LHCN-M2 (cell line): ENCODE measurements at regions not wholly inside any gene's neighbourhood (a gene's known extent, or its start where the extent isn't known, plus 50 kb on each side); places are given as distances from the start of the nearest gene placed in this dataset.

Source experiments
- DNase-seq: peaks from one replicate; pipeline ENCODE4 v3.0.0-alpha.2; 2012; ENCODE audit warnings: low read depth

GRCh38 chr18:27276886-27277285 is 91.8 kb upstream of the CHST9 start:
- no peak for DNase-seq

DNA sequence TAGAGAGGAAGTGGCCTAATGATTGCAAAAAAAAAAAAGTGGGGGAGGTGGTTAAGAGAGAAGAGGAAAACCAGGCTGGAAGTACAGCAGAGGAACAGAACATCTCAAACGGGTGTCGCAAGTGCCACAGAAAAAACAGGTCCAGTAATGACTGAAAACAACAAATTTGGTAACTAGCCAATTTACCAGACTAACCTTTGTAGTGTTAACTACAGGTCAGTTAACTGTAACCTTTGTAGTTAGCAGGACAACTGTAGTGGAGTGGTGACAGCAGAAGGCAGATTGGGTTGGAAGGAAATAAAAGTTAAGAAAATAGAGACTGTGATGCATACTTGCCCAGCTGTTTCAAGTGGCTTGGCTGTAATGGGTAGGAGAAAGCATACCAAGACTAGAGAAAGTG is 91.4 kb upstream of the CHST9 start:
- DNase-seq, result no peak

DNA sequence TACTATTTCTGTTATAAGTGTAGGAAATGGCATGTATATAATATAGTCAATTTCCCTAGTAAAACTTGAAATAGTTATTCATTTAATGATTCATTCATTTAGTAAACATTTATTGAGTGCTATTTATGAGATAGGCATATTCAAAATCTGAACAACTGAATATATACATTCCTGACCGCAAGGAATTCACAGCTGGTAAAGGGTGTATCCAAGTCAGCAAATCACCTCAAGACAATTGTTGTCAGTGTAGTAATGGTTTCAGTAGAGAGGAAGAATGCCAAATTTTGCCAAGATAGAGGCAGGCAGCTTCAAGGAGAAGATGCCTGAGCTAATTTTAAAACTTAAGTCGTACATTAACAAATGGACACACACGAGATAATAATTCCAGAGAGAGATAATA is 89.8 kb upstream of the CHST9 start:
- no peak for DNase-seq

DNA sequence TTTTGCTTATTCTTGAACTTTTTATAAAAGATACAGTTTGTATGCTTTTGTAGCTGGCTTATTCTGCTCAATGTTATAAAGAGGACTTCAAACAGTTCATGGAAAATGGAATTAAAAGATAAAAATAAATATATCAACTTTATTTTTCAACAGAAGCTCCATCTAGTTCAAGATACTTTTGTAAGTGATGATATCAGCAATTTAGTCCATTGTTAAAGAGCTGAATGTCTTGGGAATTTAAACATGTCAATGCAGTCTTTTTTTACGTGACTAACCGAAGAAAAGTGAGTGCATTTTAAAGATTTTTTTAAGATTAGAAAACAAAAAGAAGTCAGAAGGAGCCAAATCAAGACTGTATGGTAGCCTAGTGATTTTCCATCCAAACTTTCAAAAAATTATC is 85.4 kb upstream of the CHST9 start:
- DNase-seq, result no peak

DNA sequence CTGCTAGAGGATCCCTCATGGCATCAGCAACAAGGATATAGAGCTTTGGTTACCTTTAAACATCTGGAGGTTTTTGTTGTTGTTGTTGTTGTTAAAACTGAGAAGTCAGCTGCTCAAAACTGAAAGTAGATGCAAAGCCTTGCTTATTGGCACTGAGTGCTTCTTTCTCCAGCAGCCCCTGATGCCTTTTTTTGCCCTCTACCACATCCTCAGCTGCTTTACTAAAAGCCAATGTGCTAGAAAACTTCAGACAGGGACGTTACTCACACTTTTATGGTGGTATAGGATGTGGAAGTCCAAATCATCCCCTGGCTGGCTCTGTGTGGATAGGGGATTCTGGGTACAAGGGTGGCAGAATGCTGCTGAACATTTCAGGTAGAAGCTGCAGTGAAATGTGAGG is 78.3 kb upstream of the CHST9 start:
- no peak for DNase-seq

GRCh38 chr18:27261769-27262549 is 76.9 kb upstream of the CHST9 start:
- no peak for DNase-seq

DNA sequence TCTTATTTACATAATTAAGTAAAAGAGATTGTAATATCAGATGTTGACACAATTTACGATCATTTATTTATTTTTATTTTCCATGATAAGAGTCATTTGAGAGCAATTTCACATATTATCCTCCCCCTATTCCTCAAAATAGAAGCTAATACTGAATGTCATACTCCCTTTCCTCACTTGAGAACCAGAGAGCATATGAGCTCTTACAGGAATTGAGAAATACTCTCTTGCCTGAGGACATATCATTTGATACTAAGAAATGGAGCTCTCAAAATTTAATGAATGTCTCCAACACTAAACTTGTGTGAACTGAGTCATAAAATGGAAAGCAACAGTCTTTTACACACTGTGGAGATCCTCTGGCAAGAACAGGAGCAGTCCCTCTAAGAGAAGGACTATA is 68.5 kb upstream of the CHST9 start:
- DNase-seq, result no peak

DNA sequence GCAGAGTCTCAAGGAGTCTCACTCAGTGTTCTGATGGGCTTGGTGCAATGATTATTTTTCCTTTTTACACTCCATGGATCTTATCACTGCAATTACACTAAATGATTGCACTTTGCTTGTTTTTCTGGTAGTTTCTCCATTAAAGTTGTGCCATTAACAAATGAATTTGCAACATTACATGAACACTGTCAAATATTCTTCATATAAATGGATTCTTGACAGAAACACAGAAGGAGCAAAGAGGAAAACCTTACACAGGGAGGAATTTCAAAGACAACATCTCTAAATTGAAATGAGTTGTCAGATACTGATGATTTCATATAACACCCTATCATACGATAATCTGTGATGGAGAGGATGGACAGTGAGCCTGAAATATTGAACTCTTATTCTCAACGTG is 65.4 kb upstream of the CHST9 start:
- DNase-seq, result no peak

DNA sequence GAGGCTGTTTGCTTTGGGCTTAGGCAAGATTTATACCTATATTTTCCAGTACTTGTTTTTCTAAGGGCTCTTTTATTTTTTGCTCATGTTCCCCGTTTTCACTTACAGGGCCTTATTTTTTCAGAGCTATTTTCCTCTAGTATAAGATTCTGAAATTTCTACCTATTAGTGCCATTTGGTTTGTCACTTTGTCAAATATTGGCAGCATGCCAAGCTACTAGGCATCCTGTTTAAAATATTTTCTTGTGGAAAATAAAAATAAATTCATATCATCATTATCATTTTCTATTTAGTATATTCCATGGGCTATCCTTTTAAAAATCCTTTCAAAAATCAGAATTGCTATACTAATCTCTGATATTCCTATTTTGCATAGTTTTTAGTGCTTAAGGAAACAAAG is 64.8 kb upstream of the CHST9 start:
- DNase-seq, result no peak

GRCh38 chr18:27244259-27244658 is 59.2 kb upstream of the CHST9 start:
- DNase-seq, result no peak

DNA sequence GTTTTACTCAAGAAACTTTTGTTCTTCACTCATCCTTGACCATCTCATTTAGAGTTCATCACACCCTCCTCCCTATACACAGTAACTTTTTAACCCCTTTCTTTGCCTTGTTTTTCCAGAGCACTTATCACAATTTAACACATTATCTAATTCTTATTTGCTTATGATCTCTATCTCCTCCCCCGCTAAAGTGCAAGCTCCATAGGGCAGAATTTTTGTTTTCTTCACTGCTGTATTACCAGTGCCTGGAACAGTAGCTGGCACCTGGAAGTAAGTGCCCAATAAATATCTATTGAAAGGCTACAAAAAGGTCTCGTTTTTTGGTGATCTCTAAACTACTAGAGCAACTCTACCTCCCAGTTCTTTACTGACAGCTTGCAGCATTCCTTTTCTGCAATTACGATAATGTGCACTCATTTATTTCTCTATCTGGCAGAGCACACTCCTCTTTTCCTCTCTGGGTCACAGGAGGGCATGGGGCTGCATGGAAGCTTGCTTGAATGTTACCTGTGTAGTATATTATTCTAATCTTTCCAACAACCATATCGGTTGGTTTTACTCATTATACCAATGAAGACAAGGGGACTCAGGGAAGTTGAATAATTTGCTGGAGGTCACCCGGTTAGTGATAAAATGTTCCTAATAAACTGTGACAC is 57.4 kb upstream of the CHST9 start:
- no peak for DNase-seq

DNA sequence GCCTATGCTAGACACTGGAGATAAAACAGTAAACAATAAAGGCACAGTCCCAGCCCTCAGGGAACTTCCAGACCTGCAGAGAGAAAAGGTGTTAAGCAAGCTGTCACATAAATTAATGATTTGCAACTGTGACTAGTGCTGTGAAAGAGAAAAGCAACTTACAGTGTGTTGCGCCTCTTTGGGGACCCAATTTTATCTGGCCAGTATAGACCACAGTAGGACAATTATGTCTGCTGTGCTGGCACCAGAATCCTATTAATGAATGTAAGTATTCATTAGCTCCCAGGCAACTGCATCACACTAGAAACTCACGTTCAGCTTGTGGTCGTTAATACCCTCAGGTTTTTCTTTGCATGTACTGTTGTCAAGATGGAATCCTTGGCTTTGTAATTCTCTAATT is 55.3 kb upstream of the CHST9 start:
- no peak for DNase-seq

DNA sequence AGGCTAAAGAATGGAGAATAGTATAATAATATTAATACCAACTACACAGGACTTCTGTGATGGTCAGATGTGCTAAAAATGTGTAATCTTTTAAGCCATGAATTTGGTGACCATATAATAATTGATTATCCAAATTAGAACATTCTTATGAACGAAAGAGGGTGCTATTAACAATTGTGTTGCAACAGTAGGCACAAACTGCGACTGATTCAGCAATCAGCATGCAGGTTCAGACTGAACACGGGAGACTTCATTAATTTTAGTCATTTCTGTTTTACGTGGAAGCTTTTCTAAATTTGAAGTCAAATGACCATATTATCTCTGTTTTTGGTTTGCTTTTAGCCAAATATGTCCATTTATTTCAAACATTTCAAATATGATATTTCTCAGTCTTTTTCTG is 54.6 kb upstream of the CHST9 start:
- DNase-seq, result no peak

GRCh38 chr18:27235218-27235870 is 50.2 kb upstream of the CHST9 start:
- DNase-seq, result no peak
